CD8-positive, alpha-beta memory T cell (primary cell): ENCODE measurements at regions not wholly inside any gene's neighbourhood (a gene's known extent, or its start where the extent isn't known, plus 50 kb on each side); places are given as distances from the start of the nearest gene placed in this dataset.
"Not testable (repeated sequence)": the region's sequence is repeated elsewhere in the genome, so short reads cannot be mapped to it uniquely, and the experiment has no call there.

Experiments
- CTCF ChIA-PET: fragments of 350-600 bp; sonication (Branson Sonifier 250); formaldehyde crosslinking; loops from one replicate; lab custom pipeline; 2021; ENCODE audit warnings: antibody characterized with exemption; lab: Charles Lee
- POLR2A ChIA-PET: fragments of 350-600 bp; sonication (Branson Sonifier 250); formaldehyde crosslinking; loops from one replicate; lab custom pipeline; 2021; ENCODE audit warnings: antibody characterized with exemption; lab: Charles Lee
- DNase-seq, 5 donors: peaks; one replicate each; pipeline versions ENCODE4 v3.0.0 to v3.0.0-alpha.2; 2020 to 2022; ENCODE audit warnings: mixed read lengths in 1 of 5
- H3K27ac ChIP-seq: one replicate; pipeline ENCODE4 v1.7.0; 2013; ENCODE audit warnings: low read depth, mild to moderate bottlenecking, low read length, moderate library complexity
- H3K27me3 ChIP-seq: 2 replicates; pipeline ENCODE4 v1.7.0; 2013; ENCODE audit warnings: low read length, mild to moderate bottlenecking; ENCODE audit not compliant: insufficient read depth, poor library complexity, severe bottlenecking
- H3K36me3 ChIP-seq: 2 replicates; pipeline ENCODE4 v1.7.0; 2013; ENCODE audit warnings: mild to moderate bottlenecking, low read length, moderate library complexity; ENCODE audit not compliant: insufficient read depth
- H3K4me1 ChIP-seq: 2 replicates; pipeline ENCODE4 v1.7.0; 2013; ENCODE audit warnings: mild to moderate bottlenecking, low read length, moderate library complexity; ENCODE audit not compliant: insufficient read depth
- H3K4me3 ChIP-seq: 2 replicates; pipeline ENCODE4 v1.7.0; 2013; ENCODE audit warnings: mild to moderate bottlenecking, low read length
- H3K9me3 ChIP-seq: 2 replicates; pipeline ENCODE4 v1.7.0; 2013; ENCODE audit warnings: mild to moderate bottlenecking, low read length
- H3K27ac Mint-ChIP-seq, 8 donors: one replicate each; pipeline ENCODE4 v1.8.0; 2020 to 2021; ENCODE audit warnings: mixed read lengths in 8 of 8, mild to moderate bottlenecking in 6 of 8, inconsistent platforms in 3 of 8, moderate library complexity in 3 of 8
- H3K27me3 Mint-ChIP-seq, 2 donors: one replicate each; pipeline ENCODE4 v1.8.0; 2020 to 2021; ENCODE audit warnings: mixed read lengths in 2 of 2, mild to moderate bottlenecking in 1 of 2, moderate library complexity in 1 of 2
- H3K36me3 Mint-ChIP-seq, 3 donors: one replicate each; pipeline ENCODE4 v1.8.0; 2020 to 2021; ENCODE audit warnings: mixed read lengths in 3 of 3, inconsistent platforms in 1 of 3, mild to moderate bottlenecking in 1 of 3
- H3K4me1 Mint-ChIP-seq, 3 donors: one replicate each; pipeline ENCODE4 v1.8.0; 2020 to 2021; ENCODE audit warnings: mixed read lengths in 3 of 3, inconsistent platforms in 1 of 3, mild to moderate bottlenecking in 1 of 3
- H3K4me3 Mint-ChIP-seq, 7 donors: one replicate each; pipeline ENCODE4 v1.8.0; 2020 to 2021; ENCODE audit warnings: mixed read lengths in 7 of 7, mild to moderate bottlenecking in 6 of 7, moderate library complexity in 4 of 7, inconsistent platforms in 2 of 7
- H3K9me3 Mint-ChIP-seq, 5 donors: one replicate each; pipeline ENCODE4 v1.8.0; 2020 to 2022; ENCODE audit warnings: mixed read lengths in 5 of 5, mild to moderate bottlenecking in 3 of 5, moderate library complexity in 2 of 5, inconsistent platforms in 1 of 5

- Histone ChIP-seq H3K27ac (no peak overlapping the region), H3K9me3 (no peaks in the 10 kb centered on the region), H3K4me1 (peaks cover 4% of the 10 kb centered on the region), H3K27me3 (no peaks in the 10 kb centered on the region), H3K4me3 (no peak overlapping the region), H3K36me3 (no peaks in the 10 kb centered on the region)
- CTCF ChIA-PET: interaction anchor here (1.6 kb wide), 2 partner anchors 9 to 10 kb away, joined by 3 to 4 read pairs; no protein-coding TSS in a partner anchor
- POLR2A ChIA-PET: no interaction called here
- Mint-ChIP-seq H3K9me3 (no peaks in the 10 kb centered on the region), H3K27ac (peak overlapping the region in 3 of 8 donors; percentile 14 to 32 (median 27)), H3K27me3 (no peaks in the 10 kb centered on the region), H3K4me1 (peaks cover 6 to 13% (median 11%) of the 10 kb centered on the region in 3 donors), H3K36me3 (no peaks in the 10 kb centered on the region), H3K4me3 (no peak overlapping the region)
- no peak for DNase-seq
Measured at GRCh38 chr7:142488036-142488633, 230.3 kb upstream of the PRSS58 start.

- H3K4me3 Mint-ChIP-seq, H3K9me3 Mint-ChIP-seq, H3K27me3 ChIP-seq, H3K27me3 Mint-ChIP-seq, H3K36me3 ChIP-seq, DNase-seq, H3K9me3 ChIP-seq, H3K4me3 ChIP-seq, H3K36me3 Mint-ChIP-seq, POLR2A ChIA-PET, H3K27ac ChIP-seq: not testable (repeated sequence)
- Mint-ChIP-seq H3K27ac (peak overlapping the region in 2 of 8 donors; percentile 27 to 32), H3K4me1 (peaks cover 11 to 19% (median 17%) of the 10 kb centered on the region in 3 donors)
- peaks cover 10% of the 10 kb centered on the region for H3K4me1 ChIP-seq
- CTCF ChIA-PET: interaction anchor here (1.6 kb wide), 1 partner anchor 9 kb away, joined by 4 read pairs; no protein-coding TSS in a partner anchor
Measured at GRCh38 chr7:142487565-142487964, 229.7 kb upstream of the PRSS58 start.

DNA sequence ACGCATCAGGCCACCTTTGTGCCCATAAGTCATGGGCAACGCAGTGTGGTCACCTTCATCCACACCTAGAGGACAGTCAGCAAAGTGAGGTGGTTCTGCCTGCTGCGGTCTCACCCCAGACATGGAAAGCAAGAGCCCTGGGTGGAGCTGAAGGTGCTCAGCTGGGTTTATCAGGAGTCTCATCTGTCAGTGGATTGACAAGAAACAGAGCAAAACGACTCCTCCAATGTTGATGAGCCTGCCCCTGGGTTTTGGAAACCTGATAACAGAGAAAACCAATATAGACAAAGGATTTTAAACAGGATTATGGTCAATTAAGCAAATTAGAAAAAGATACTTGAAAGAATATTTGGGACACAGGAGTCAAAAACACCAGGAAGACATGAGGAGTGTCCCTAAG, 229.3 kb upstream of the PRSS58 start:
- H3K36me3 ChIP-seq: no peaks in the 10 kb centered on the region
- Mint-ChIP-seq H3K9me3 (no peaks in the 10 kb centered on the region), H3K36me3 (no peaks in the 10 kb centered on the region), H3K27me3 (no peaks in the 10 kb centered on the region), H3K4me3 (no peak overlapping the region), H3K27ac (peak overlapping the region in 2 of 8 donors; percentile 22 to 67), H3K4me1 (peaks cover 15 to 21% (median 21%) of the 10 kb centered on the region in 3 donors)
- ChIA-PET POLR2A (no interaction called here), CTCF (interaction anchor here (1.6 to 4.9 kb wide), 2 partner anchors 8 to 10 kb away, joined by 4 to 22 read pairs; no protein-coding TSS in a partner anchor)
- DNase-seq: no peak
- H3K27me3 ChIP-seq: no peaks in the 10 kb centered on the region
- no peak overlapping the region for H3K4me3 ChIP-seq
- H3K27ac ChIP-seq: no peak overlapping the region
- H3K9me3 ChIP-seq: no peaks in the 10 kb centered on the region
- H3K4me1 ChIP-seq: peaks cover 14% of the 10 kb centered on the region

- Histone ChIP-seq H3K9me3 (no peaks in the 10 kb centered on the region), H3K36me3 (no peaks in the 10 kb centered on the region), H3K4me1 (peaks cover 28% of the 10 kb centered on the region), H3K27ac (no peak overlapping the region), H3K4me3 (no peak overlapping the region), H3K27me3 (no peaks in the 10 kb centered on the region)
- Mint-ChIP-seq H3K27me3 (no peaks in the 10 kb centered on the region), H3K4me1 (peaks cover 21 to 33% (median 32%) of the 10 kb centered on the region in 3 donors), H3K9me3 (no peaks in the 10 kb centered on the region), H3K4me3 (no peak overlapping the region), H3K36me3 (peaks cover 0 to 1% (median 0%) of the 10 kb centered on the region in 3 donors), H3K27ac (peak overlapping the region in 4 of 8 donors; percentile 25 to 77 (median 40))
- ChIA-PET POLR2A (no interaction called here), CTCF (interaction anchor here (0.6 to 4.9 kb wide), 5 partner anchors 11 to 323 kb away, joined by 3 to 22 read pairs (median 3); no protein-coding TSS in a partner anchor)
- peak in 1 of 5 donors; percentile 53 for DNase-seq
Measured at GRCh38 chr7:142485617-142486226, 227.9 kb upstream of the PRSS58 start.

- ChIA-PET CTCF (interaction anchor here (1.0 to 4.9 kb wide), 11 partner anchors 7 to 327 kb away, joined by 3 to 27 read pairs (median 5); no protein-coding TSS in a partner anchor), POLR2A (interaction anchor here (1.0 kb wide), 1 partner anchor 325 kb away, joined by 4 read pairs; no protein-coding TSS in a partner anchor)
- H3K4me3 ChIP-seq: no peak overlapping the region
- Mint-ChIP-seq H3K4me3 (no peak overlapping the region), H3K27me3 (no peaks in the 10 kb centered on the region), H3K36me3 (peaks cover 0 to 1% (median 0%) of the 10 kb centered on the region in 3 donors), H3K9me3 (no peaks in the 10 kb centered on the region), H3K27ac (peak overlapping the region in 4 of 8 donors; percentile 51 to 92 (median 84)), H3K4me1 (peaks cover 24 to 36% (median 35%) of the 10 kb centered on the region in 3 donors)
- no peaks in the 10 kb centered on the region for H3K9me3 ChIP-seq
- no peak for DNase-seq
- H3K36me3 ChIP-seq: no peaks in the 10 kb centered on the region
- H3K4me1 ChIP-seq: peaks cover 31% of the 10 kb centered on the region
- H3K27me3 ChIP-seq: no peaks in the 10 kb centered on the region
- no peak overlapping the region for H3K27ac ChIP-seq
Measured at GRCh38 chr7:142483659-142484317, 225.9 kb upstream of the PRSS58 start.

DNA sequence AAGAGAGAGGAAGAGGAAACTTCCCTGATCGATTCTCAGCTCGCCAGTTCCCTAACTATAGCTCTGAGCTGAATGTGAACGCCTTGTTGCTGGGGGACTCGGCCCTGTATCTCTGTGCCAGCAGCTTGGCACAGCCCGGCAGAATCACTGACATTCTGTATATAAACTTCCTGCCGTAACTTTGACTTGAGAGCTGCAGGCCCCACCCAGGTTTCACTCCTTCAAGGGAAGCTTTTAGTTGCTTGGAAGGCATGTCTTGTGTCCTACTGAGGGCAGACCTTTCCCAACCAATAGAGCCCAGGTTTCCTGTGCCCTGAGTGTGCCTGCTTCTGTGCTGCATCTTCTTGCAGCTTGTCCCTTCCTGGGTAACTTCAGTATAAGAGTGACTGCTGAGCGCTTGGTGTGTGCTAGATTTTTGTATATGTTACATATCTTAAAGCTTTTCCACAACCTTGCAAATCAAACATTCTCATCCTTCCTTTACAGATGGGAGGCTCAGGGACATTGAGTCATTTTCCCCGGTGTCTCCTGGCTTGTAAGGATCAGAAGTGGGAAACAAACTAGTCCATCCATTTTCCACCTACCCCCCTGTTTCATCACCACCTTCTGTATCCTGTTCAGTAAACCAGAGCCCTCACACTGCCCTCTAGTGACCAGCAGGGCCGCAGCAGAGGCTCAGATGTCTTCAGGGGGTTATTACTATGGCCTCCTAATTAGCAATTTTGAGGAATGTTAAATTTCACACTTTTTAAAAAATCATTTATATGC, 225.2 kb upstream of the PRSS58 start:
- Mint-ChIP-seq H3K36me3 (peaks cover 0 to 1% (median 0%) of the 10 kb centered on the region in 3 donors), H3K4me3 (peak overlapping the region in 6 of 7 donors; percentile 12 to 65 (median 48)), H3K27ac (peak overlapping the region; percentile 2 to 92 (median 86)), H3K27me3 (no peaks in the 10 kb centered on the region), H3K9me3 (no peaks in the 10 kb centered on the region), H3K4me1 (peaks cover 31 to 43% (median 42%) of the 10 kb centered on the region in 3 donors)
- Histone ChIP-seq H3K9me3 (no peaks in the 10 kb centered on the region), H3K4me3 (no peak overlapping the region), H3K36me3 (no peaks in the 10 kb centered on the region), H3K27ac (no peak overlapping the region), H3K4me1 (peaks cover 38% of the 10 kb centered on the region), H3K27me3 (no peaks in the 10 kb centered on the region)
- peak in 3 of 5 donors; percentile 21 to 66 (median 52) for DNase-seq
- ChIA-PET POLR2A (interaction anchor here (1.0 kb wide), 1 partner anchor 325 kb away, joined by 4 read pairs; no protein-coding TSS in a partner anchor), CTCF (interaction anchor here (0.7 to 4.9 kb wide), 16 partner anchors 8 to 328 kb away, joined by 3 to 27 read pairs (median 4); no protein-coding TSS in a partner anchor)

- Histone ChIP-seq H3K27me3 (no peaks in the 10 kb centered on the region), H3K4me3 (no peak overlapping the region), H3K36me3 (no peaks in the 10 kb centered on the region), H3K9me3 (no peaks in the 10 kb centered on the region), H3K27ac (no peak overlapping the region), H3K4me1 (peaks cover 52% of the 10 kb centered on the region)
- CTCF ChIA-PET: interaction anchor here (1.2 to 3.1 kb wide), 4 partner anchors 12 to 54 kb away, joined by 3 to 27 read pairs (median 7); no protein-coding TSS in a partner anchor
- POLR2A ChIA-PET: interaction anchor here (0.5 kb wide), 1 partner anchor 317 kb away, joined by 3 read pairs; no protein-coding TSS in a partner anchor
- Mint-ChIP-seq H3K9me3 (no peaks in the 10 kb centered on the region), H3K27ac (peak overlapping the region in 3 of 8 donors; percentile 72 to 86 (median 79)), H3K36me3 (peaks cover 0 to 1% (median 0%) of the 10 kb centered on the region in 3 donors), H3K27me3 (no peaks in the 10 kb centered on the region), H3K4me3 (peak overlapping the region in 1 of 7 donors; percentile 76), H3K4me1 (peaks cover 46 to 59% (median 57%) of the 10 kb centered on the region in 3 donors)
- no peak for DNase-seq
Measured at GRCh38 chr7:142481548-142481947, 223.7 kb upstream of the PRSS58 start.
